Activated CD4-positive, alpha-beta T cell treated with anti-CD3 and anti-CD28 coated beads for 1 hour (primary cell): ENCODE measurements at regions not wholly inside any gene's neighbourhood (a gene's known extent, or its start where the extent isn't known, plus 50 kb on each side); places are given as distances from the start of the nearest gene placed in this dataset.

Source experiments
- DNase-seq: peaks from one replicate; pipeline ENCODE4 v3.0.0-alpha.2; 2020

DNA sequence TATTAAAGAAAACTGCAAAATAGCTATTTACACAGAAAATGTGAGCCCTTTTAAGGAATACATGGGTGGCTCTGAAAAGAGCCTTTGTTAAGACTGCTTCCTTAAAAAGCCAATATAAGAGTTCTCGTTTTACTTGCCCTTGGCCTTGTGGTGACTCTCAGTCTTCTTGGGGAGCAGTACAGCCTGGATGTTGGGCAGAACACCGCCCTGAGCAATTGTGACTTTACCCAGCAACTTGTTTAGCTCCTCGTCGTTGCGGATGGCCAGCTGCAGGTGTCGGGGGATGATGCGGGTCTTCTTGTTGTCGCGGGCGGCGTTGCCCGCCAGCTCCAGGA, 111.5 kb downstream of the HFE start:
- DNase-seq = no peak

DNA sequence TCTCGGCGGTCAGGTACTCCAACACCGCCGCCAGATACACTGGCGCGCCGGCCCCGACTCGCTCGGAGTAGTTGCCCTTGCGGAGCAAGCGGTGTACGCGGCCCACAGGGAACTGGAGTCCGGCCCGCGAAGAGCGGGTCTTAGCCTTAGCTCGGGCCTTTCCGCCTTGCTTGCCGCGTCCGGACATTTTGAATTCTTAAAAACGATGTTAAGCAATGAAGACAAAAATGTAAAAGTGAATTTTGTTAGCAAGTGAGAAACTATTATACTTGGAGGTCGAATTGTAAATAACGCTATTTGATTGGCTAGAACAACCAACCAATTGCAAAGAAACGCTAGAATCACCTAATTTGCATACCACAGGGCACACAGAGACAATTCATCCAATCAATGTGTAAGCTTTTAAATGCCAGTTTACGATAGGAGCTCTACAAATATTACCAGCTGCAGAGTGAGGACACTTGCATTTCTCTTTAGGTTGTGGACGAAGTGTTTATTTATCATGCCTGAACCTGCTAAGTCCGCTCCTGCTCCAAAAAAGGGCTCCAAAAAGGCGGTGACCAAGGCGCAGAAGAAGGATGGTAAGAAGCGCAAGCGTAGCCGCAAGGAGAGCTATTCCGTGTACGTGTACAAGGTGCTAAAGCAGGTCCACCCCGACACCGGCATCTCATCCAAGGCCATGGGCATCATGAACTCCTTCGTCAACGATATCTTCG, 112.0 kb downstream of the HFE start:
- peak; percentile 56 for DNase-seq

GRCh38 chr6:26199773-26200764, 112.8 kb downstream of the HFE start:
- no peak for DNase-seq

- no peak for DNase-seq
These were observed 113.9 kb downstream of the HFE start for GRCh38 chr6:26200918-26201721.

DNA sequence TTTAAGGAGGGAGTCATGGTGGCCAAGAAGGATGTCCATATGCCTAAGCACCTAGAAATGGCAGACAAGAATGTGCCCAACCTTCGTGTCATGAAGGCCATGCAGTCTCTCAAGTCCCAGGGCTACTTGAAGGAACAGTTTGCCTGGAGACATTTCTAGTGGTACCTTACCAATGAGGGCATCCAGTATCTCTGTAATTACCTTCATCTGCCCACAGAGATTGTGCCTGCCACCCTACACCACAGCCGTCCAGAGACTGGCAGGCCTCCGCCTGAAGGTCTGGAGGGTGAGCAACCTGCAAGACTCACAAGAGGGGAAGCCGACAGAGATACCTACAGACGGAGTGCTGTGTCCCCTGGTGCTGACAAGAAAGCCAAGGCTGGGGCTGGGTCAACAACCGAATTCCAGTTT, 115.0 kb downstream of the HFE start:
- no peak for DNase-seq

DNA sequence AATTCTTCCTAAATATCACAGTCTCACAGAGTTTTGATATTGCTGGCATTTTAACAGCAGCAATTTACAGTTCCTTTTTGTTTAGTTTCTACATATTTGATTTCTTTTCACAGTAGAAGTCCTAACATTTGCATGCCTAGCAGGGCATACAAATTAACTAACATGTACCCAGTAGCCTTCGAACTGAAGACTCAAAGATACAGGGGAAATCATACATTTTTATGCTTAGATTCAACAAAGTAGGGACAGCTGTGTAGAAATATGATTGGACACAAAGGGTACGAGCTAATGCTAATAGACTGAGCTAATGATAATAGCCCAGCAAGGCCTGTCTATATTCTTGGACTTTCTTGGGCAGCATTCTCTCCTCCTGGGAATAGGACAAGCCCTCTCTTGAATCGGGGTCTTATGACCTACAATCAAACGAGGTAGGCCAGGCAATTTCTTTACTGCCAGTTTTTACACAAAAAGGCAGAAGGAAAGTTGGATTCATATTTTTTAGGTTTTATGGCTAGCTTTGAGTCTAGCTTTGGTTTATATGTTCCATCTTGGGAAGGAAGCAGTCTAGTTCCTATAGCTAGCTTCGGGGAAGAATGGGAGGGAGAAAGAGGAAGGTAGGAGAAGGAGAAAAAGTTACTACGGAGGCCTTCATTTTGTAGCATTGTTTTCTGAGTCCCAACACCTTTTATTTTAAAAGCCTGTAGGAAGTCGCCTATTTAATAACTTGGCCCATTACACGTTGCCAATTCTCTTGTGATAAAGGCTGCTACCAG, 115.8 kb downstream of the HFE start:
- DNase-seq = no peak

GRCh38 chr6:26204332-26205160, 117.3 kb downstream of the HFE start:
- peak; percentile 70 for DNase-seq

GRCh38 chr6:26205161-26205624, 118.0 kb downstream of the HFE start:
- peak; percentile 72 for DNase-seq

GRCh38 chr6:26205625-26206574, 118.7 kb downstream of the HFE start:
- no peak for DNase-seq

DNA sequence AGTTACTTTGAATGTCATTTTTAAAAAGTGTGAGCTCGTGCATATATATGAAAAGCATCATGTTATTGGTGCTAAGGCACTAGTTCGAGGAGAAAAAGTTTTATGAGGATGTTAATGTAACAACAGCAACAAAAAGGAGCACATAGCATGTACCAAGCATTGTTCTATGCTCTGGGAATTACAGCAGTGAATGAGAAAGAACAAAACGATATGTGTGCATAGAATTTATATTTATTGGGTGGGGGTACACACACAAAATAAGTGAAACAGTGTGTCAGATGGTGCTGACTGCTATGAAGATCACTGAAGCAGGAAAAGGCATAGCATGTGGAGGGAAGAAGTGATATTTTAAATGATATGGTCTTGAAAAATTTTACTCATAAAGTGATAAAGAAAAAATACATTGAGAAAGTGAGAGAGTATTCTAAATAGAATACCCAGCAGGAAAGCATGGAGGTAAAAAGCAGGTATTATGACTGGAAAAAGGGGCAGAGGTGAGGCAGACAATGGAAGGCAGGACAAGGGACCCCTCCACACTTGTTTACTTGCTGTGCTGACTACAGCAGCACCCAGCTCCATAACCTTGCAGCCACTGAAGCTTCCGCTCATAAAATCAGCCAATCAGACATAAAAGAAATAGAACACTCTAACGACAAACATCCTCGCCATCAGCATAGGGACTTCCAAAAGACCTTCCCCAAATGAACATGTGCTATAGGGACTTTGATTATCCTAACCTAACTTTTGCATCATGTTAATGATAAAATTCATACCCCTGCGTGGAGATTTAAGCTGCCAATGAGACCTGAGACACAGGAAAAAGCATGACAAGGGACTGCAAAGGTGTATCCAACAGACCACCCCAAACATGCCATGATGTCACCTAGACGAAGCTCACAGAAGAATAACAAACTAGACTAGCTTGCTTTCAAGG, 119.9 kb downstream of the HFE start:
- DNase-seq = no peak

GRCh38 chr6:26211963-26212362, 124.7 kb downstream of the HFE start:
- no peak for DNase-seq

- DNase-seq = no peak
These were observed 126.3 kb downstream of the HFE start for GRCh38 chr6:26213334-26214075.

- no peak for DNase-seq
These were observed 127.8 kb downstream of the HFE start for GRCh38 chr6:26214803-26215584.

- no peak for DNase-seq
These were observed 128.5 kb downstream of the HFE start for GRCh38 chr6:26215585-26216358.

- peak; percentile 64 for DNase-seq
These were observed 129.2 kb downstream of the HFE start for GRCh38 chr6:26216359-26216885.
